SK-N-MC (cell line): ENCODE measurements at regions not wholly inside any gene's neighbourhood (a gene's known extent, or its start where the extent isn't known, plus 50 kb on each side); places are given as distances from the start of the nearest gene placed in this dataset.
"Not testable (repeated sequence)": the region's sequence is repeated elsewhere in the genome, so short reads cannot be mapped to it uniquely, and the experiment has no call there.

Experiments
- DNase-seq: peaks from one replicate; pipeline ENCODE4 v3.0.0-alpha.2; 2011; ENCODE audit warnings: low read depth, low spot score
- H3K27ac ChIP-seq: fragments of 200-600 bp; sonication (generic); 2 replicates; pipeline ENCODE4 v1.5.1; 2016; ENCODE audit warnings: mixed run types
- H3K36me3 ChIP-seq: fragments of 200-600 bp; sonication (generic); 2 replicates; pipeline ENCODE4 v1.6.1; 2017; ENCODE audit warnings: antibody characterized with exemption, low read length, mixed read lengths; ENCODE audit not compliant: insufficient read depth
- H3K4me3 ChIP-seq: fragments of 200-600 bp; sonication (generic); 2 replicates; pipeline ENCODE4 v1.5.1; 2016
- H3K9ac ChIP-seq: fragments of 200-600 bp; sonication (generic); 2 replicates; pipeline ENCODE4 v1.8.0; 2017; ENCODE audit warnings: mixed run types, mixed read lengths; ENCODE audit not compliant: insufficient read length
- H3K9me3 ChIP-seq: fragments of 200-600 bp; sonication (generic); 2 replicates; pipeline ENCODE4 v1.6.1; 2017; ENCODE audit warnings: low read depth, mild to moderate bottlenecking, antibody characterized with exemption, low read length, moderate library complexity, mixed read lengths
- EZH2 ChIP-seq: fragments of 200-600 bp; sonication (generic); IDR thresholded peaks from one replicate; pipeline ENCODE4 v1.6.1; 2017; ENCODE audit warnings: antibody characterized with exemption
- FOXP2 ChIP-seq: optimal IDR thresholded peaks from 2 replicates; pipeline ENCODE3; 2011; ENCODE audit warnings: mild to moderate bottlenecking, moderate library complexity; ENCODE audit not compliant: insufficient read depth; ENCODE audit errors: extremely low read length, control extremely low read depth
- POLR2AphosphoS5 ChIP-seq: IDR thresholded peaks from 2 replicates; pipeline ENCODE4 v1.6.1; 2012; ENCODE audit warnings: mild to moderate bottlenecking, low read depth, low read length, borderline replicate concordance

GRCh38 chr2:76697439-76697838, 824.7 kb downstream of the LRRTM4 start:
- H3K27ac ChIP-seq, DNase-seq, H3K9me3 ChIP-seq, H3K9ac ChIP-seq, H3K36me3 ChIP-seq, H3K4me3 ChIP-seq: not testable (repeated sequence)

GRCh38 chr2:76692908-76693307, 829.3 kb downstream of the LRRTM4 start:
- TF ChIP-seq EZH2 = no peak
- TF ChIP-seq POLR2AphosphoS5 = no peak
- Histone ChIP-seq H3K4me3 (no peak overlapping the region), H3K9ac (no peak overlapping the region), H3K9me3 (no peaks in the 10 kb centered on the region), H3K27ac (no peak overlapping the region), H3K36me3 (no peaks in the 10 kb centered on the region)
- DNase-seq = no peak

GRCh38 chr2:76688732-76689131, 833.4 kb downstream of the LRRTM4 start:
- Histone ChIP-seq H3K36me3 (no peaks in the 10 kb centered on the region), H3K9ac (no peak overlapping the region), H3K4me3 (no peak overlapping the region), H3K27ac (no peak overlapping the region), H3K9me3 (no peaks in the 10 kb centered on the region)
- TF ChIP-seq FOXP2 = no peak
- no peak for TF ChIP-seq POLR2AphosphoS5
- no peak for TF ChIP-seq EZH2
- no peak for DNase-seq

- no peak for DNase-seq
- Histone ChIP-seq H3K36me3 (no peaks in the 10 kb centered on the region), H3K4me3 (no peak overlapping the region), H3K9me3 (no peaks in the 10 kb centered on the region), H3K27ac (no peak overlapping the region), H3K9ac (no peak overlapping the region)
- no peak for TF ChIP-seq FOXP2
- no peak for TF ChIP-seq EZH2
- TF ChIP-seq POLR2AphosphoS5 = no peak
Observed at GRCh38 chr2:76687923-76688322, 834.3 kb downstream of the LRRTM4 start.

DNA sequence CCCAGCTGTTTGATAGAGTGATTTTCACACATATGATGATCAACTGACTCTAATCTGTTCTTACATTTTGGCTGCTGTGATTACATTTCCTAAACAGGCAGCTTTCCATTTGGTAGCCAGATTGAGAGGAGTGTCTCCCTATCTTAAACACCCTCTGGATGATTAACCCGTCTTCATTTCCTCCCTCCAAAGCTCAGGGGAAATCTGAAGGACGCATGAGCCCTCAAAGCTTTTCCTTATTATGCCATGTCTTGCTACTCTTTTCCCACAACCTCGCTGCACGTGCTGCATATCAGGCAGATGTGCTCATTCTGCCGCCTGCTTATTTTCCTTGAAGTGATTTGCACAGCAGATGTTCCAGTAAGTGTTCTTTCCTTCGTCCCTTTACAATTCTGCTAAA, 837.4 kb downstream of the LRRTM4 start:
- H3K4me3 ChIP-seq = no peak overlapping the region
- H3K36me3 ChIP-seq = no peaks in the 10 kb centered on the region
- TF ChIP-seq EZH2 = no peak
- no peak for TF ChIP-seq FOXP2
- TF ChIP-seq POLR2AphosphoS5 = no peak
- no peaks in the 10 kb centered on the region for H3K9me3 ChIP-seq
- H3K9ac ChIP-seq = no peak overlapping the region
- H3K27ac ChIP-seq = no peak overlapping the region
- DNase-seq = no peak

DNA sequence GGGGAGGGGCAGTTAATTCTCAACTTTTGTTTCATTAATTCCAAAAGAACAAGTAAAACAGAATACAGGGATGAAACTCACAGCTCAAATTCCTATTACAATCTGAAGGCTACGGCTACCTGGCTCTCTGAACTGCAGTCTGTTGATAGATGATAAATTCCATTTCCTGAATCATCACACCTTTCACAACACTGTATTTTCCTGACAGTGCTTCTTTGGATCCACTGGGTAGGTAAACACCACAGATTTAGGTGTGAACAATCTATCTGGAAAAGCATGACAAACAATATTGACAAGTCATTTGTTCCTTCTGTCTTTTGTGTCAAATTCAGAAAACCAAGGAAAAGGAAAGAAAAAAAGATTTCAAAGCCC, 843.2 kb downstream of the LRRTM4 start:
- no peak for TF ChIP-seq FOXP2
- H3K9ac ChIP-seq = no peak overlapping the region

GRCh38 chr2:76678383-76679024, 843.7 kb downstream of the LRRTM4 start:
- no peak for DNase-seq
- Histone ChIP-seq H3K36me3 (no peaks in the 10 kb centered on the region), H3K4me3 (no peak overlapping the region), H3K9me3 (no peaks in the 10 kb centered on the region), H3K9ac (no peak overlapping the region), H3K27ac (no peak overlapping the region)
- TF ChIP-seq POLR2AphosphoS5 = no peak

More for the DNA sequence above, 843.2 kb downstream of the LRRTM4 start:
- Histone ChIP-seq H3K9me3 (no peaks in the 10 kb centered on the region), H3K27ac (no peak overlapping the region), H3K36me3 (no peaks in the 10 kb centered on the region), H3K4me3 (no peak overlapping the region)
- no peak for DNase-seq

GRCh38 chr2:76675212-76675611, 847.0 kb downstream of the LRRTM4 start:
- DNase-seq = no peak
- Histone ChIP-seq H3K9ac (no peak overlapping the region), H3K36me3 (no peaks in the 10 kb centered on the region), H3K4me3 (no peak overlapping the region), H3K9me3 (no peaks in the 10 kb centered on the region), H3K27ac (no peak overlapping the region)
- TF ChIP-seq FOXP2 (no peak), EZH2 (no peak), POLR2AphosphoS5 (no peak)

DNA sequence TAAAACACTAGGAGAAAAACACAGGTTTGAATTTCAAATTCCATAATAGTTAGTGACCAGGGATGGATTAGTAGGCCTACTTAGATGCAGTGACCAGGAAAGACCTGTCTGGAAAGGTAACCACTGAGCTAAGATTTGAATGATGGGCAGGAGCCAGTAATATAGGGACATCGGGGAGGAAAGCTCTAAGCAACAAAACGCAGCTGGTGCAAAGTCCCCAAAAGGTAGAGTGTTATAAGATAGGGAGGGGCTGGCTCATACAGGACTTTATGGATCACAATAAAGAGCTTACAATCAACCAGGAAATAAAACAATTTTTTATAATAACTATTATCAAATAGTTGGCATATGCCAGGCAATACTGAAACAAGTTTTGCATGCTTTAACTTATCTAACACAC, 849.4 kb downstream of the LRRTM4 start:
- TF ChIP-seq EZH2 (no peak), POLR2AphosphoS5 (no peak), FOXP2 (no peak)
- no peaks in the 10 kb centered on the region for H3K36me3 ChIP-seq
- H3K27ac ChIP-seq = no peak overlapping the region
- no peak overlapping the region for H3K9ac ChIP-seq
- no peak for DNase-seq
- no peak overlapping the region for H3K4me3 ChIP-seq
- H3K9me3 ChIP-seq = no peaks in the 10 kb centered on the region

DNA sequence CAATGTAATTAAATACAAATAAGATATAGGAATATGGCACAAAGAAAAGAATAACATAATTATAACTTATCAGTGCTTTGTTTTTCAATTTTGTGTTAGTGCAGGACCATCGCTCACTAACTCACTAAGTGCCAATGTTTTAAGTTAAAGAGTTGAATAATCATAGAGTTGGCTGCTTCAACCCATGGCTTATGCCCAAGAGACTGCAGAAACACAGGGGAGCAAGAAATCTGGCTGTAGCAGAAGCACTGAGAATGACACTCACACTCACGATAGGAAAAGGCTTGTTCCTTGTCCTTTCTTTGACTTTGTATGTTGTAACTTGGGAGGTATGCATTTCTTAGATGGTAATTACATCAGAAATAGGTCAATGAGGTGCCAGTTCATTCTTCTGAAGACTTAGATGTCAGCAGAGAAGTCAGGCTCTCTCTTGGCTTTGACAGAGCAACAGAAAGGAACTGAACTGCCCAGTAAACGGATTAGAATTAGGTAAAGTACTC, 852.2 kb downstream of the LRRTM4 start:
- TF ChIP-seq POLR2AphosphoS5 (no peak), FOXP2 (no peak), EZH2 (no peak)
- H3K36me3 ChIP-seq = no peaks in the 10 kb centered on the region
- no peak overlapping the region for H3K4me3 ChIP-seq
- H3K9me3 ChIP-seq = no peaks in the 10 kb centered on the region
- no peak for DNase-seq
- H3K9ac ChIP-seq = no peak overlapping the region
- no peak overlapping the region for H3K27ac ChIP-seq
